Activated naive CD8-positive, alpha-beta T cell treated with anti-CD3 and anti-CD28 coated beads, Interleukin-2, amount 50 U/mL, for 24 hours (primary cell): ENCODE measurements at regions not wholly inside any gene's neighbourhood (a gene's known extent, or its start where the extent isn't known, plus 50 kb on each side); places are given as distances from the start of the nearest gene placed in this dataset.

ENCODE experiments used
- ATAC-seq: fragments of 150-1000 bp; cut with Tn5 transposase; one replicate; pipeline ENCODE4 v1.10.0; 2021
- DNase-seq: peaks from one replicate; pipeline ENCODE4 v3.0.0; 2021
- H3K27ac Mint-ChIP-seq: one replicate; pipeline ENCODE4 v1.8.0; 2021; ENCODE audit warnings: mild to moderate bottlenecking, mixed read lengths
- H3K27me3 Mint-ChIP-seq: one replicate; pipeline ENCODE4 v1.8.0; 2021; ENCODE audit warnings: mixed read lengths
- H3K36me3 Mint-ChIP-seq: one replicate; pipeline ENCODE4 v1.8.0; 2021; ENCODE audit warnings: low read depth, mixed read lengths
- H3K4me1 Mint-ChIP-seq: one replicate; pipeline ENCODE4 v1.8.0; 2021; ENCODE audit warnings: mixed read lengths
- H3K4me3 Mint-ChIP-seq: one replicate; pipeline ENCODE4 v1.8.0; 2021; ENCODE audit warnings: mild to moderate bottlenecking, moderate library complexity, mixed read lengths
- H3K9me3 Mint-ChIP-seq: one replicate; pipeline ENCODE4 v1.8.0; 2021; ENCODE audit warnings: mixed read lengths

DNA sequence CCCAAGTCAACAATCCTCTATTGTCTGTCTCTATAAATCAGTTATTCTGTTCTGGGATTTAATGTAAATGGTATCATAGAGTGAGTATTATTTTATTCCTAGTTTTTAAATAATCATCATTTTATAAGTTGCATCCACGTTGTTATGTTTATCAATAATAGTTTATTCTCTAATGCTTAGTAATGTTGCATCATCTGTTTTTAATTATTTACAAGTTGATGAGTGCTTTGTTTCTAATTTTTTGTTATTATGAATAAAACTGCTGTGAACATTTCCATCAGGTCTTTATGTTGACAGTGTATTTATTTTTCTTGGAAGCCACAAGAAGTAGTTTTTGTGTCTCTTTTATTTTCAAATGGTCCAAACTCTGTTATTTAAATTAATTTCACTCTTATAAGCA, 1201.2 kb upstream of the CDH6 start:
- no peak overlapping the region for H3K27ac Mint-ChIP-seq
- H3K4me3 Mint-ChIP-seq = no peak overlapping the region
- no peaks in the 10 kb centered on the region for H3K4me1 Mint-ChIP-seq
- ATAC-seq (no peak), DNase-seq (no peak)
- no peaks in the 10 kb centered on the region for H3K36me3 Mint-ChIP-seq
- H3K27me3 Mint-ChIP-seq = no peaks in the 10 kb centered on the region
- H3K9me3 Mint-ChIP-seq = peaks cover 14% of the 10 kb centered on the region

- Mint-ChIP-seq H3K4me1 (no peaks in the 10 kb centered on the region), H3K4me3 (no peak overlapping the region), H3K9me3 (peaks cover 14% of the 10 kb centered on the region), H3K36me3 (no peaks in the 10 kb centered on the region), H3K27ac (no peak overlapping the region), H3K27me3 (no peaks in the 10 kb centered on the region)
- ATAC-seq (no peak), DNase-seq (no peak)
These were observed 1202.8 kb upstream of the CDH6 start for GRCh38 chr5:29990681-29991080.

DNA sequence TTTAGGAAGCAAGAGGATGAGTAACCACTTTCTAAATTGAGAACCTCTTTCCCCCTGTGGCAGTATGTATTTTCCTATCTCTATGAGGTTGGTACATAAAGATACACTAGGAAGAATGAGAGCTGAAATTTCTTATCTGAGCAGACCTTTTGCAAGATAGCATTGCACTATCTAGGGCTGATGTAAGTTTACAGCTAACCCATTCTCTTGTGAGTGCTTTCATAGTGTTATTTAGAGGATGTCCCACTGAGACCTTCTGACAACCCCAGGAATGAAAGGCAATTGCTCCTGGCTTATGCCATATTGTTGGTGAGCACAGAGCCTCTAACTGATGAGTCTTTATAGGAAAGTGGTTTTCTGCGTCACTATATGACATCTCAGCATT, 1209.3 kb upstream of the CDH6 start:
- no peak for DNase-seq
- H3K36me3 Mint-ChIP-seq = no peaks in the 10 kb centered on the region
- H3K4me3 Mint-ChIP-seq = no peak overlapping the region
- H3K9me3 Mint-ChIP-seq = peaks cover 17% of the 10 kb centered on the region
- no peaks in the 10 kb centered on the region for H3K4me1 Mint-ChIP-seq
- no peaks in the 10 kb centered on the region for H3K27me3 Mint-ChIP-seq
- H3K27ac Mint-ChIP-seq = no peak overlapping the region
- ATAC-seq = no peak

DNA sequence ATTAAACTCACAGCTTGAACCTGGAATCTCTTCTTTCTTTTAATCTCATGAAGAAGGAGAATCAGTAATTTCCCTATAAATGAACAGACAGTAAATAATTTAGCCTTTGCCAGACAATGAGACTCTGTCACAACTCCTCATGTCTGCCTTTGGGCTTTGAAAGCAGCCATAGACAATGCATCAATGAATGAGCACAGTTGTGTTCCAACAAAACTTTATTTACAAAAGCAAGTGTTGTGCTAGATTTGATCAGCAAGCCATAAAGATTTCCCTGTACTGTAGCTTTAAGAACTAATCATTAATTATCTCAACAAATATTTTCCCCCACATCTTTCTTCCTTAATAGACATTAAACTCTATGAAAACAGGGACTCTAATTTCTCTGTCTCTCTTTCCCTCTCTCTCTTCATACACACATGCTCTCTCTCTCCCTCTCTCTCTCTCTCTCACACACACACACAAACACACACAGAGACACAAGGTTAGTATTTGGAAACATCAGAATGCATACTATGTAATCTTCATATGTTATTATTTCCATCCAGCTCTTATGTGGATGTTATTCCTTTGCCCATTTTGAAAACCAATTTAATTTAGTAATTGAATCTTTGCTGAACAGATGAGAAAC, 1209.8 kb upstream of the CDH6 start:
- no peaks in the 10 kb centered on the region for H3K36me3 Mint-ChIP-seq
- H3K27ac Mint-ChIP-seq = no peak overlapping the region
- H3K9me3 Mint-ChIP-seq = peaks cover 16% of the 10 kb centered on the region
- H3K4me3 Mint-ChIP-seq = no peak overlapping the region
- no peaks in the 10 kb centered on the region for H3K4me1 Mint-ChIP-seq
- no peak for ATAC-seq
- no peak for DNase-seq
- no peaks in the 10 kb centered on the region for H3K27me3 Mint-ChIP-seq

DNA sequence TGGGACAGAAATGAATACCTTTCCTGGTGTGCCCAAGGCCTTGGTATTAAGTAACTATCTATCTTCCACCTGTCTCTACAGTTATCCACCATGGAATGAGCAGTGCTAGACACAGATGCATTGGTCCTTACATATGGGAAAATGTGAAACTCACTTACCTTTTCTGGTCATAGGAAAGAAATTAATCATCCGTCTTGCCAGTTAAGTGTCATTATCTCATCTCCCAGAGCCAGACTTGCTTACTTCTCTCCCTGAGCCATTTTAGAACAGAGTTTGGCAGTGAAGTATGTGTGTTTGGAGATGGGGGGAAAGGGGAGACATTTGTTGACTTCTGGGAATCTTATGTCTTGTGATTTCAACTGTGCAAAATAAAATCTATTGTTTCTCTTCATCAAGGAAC, 1211.0 kb upstream of the CDH6 start:
- Mint-ChIP-seq H3K27ac (no peak overlapping the region), H3K4me1 (no peaks in the 10 kb centered on the region), H3K27me3 (no peaks in the 10 kb centered on the region), H3K9me3 (peaks cover 16% of the 10 kb centered on the region), H3K4me3 (no peak overlapping the region), H3K36me3 (no peaks in the 10 kb centered on the region)
- DNase-seq (no peak), ATAC-seq (no peak)

DNA sequence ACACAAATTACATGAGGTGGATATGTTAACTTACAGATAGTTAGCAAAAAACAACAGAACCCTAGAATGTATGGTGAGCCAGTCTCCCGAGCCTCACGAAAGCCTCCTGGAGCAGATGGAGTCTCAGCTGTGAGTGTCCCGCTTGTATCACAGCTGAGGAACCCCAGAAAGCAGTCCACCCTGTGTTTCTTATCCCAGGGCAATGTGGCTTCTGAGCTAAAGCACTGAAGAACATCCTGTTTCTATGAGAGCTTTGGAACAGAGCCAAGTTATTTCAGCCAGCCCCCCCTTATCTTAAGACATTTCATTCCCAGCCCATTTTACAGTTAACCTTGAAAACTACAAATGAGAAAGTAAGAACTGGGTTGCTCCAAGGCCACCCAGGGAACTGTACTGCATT, 1220.9 kb upstream of the CDH6 start:
- no peak for ATAC-seq
- no peak overlapping the region for H3K4me3 Mint-ChIP-seq

DNA sequence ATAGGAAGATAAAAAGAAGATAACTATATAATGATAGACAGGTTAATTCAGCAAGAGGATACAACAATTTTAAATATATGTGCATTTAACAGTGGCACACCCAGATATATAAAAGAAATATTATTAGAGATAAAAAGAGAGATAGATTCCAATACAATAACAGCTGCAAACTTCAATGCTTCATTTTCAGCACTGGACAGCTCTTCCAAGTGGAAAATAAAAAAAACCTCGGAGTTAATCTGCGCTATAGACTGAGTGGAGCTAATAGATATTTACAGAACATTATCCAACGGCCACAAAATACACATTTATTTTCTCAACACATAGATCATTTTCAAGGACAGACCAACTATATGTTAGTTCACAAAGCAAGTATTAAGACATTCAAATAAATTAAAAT, 1229.5 kb upstream of the CDH6 start:
- H3K27ac Mint-ChIP-seq = no peak overlapping the region
- ATAC-seq (no peak), DNase-seq (no peak)
- H3K36me3 Mint-ChIP-seq = no peaks in the 10 kb centered on the region
- no peaks in the 10 kb centered on the region for H3K27me3 Mint-ChIP-seq
- no peaks in the 10 kb centered on the region for H3K4me1 Mint-ChIP-seq
- H3K9me3 Mint-ChIP-seq = peaks cover 42% of the 10 kb centered on the region
- H3K4me3 Mint-ChIP-seq = no peak overlapping the region

More for the DNA sequence above, 1220.9 kb upstream of the CDH6 start:
- no peak overlapping the region for H3K27ac Mint-ChIP-seq
- no peak for DNase-seq
- H3K9me3 Mint-ChIP-seq = peaks cover 13% of the 10 kb centered on the region
- H3K36me3 Mint-ChIP-seq = no peaks in the 10 kb centered on the region
- no peaks in the 10 kb centered on the region for H3K27me3 Mint-ChIP-seq
- H3K4me1 Mint-ChIP-seq = no peaks in the 10 kb centered on the region

DNA sequence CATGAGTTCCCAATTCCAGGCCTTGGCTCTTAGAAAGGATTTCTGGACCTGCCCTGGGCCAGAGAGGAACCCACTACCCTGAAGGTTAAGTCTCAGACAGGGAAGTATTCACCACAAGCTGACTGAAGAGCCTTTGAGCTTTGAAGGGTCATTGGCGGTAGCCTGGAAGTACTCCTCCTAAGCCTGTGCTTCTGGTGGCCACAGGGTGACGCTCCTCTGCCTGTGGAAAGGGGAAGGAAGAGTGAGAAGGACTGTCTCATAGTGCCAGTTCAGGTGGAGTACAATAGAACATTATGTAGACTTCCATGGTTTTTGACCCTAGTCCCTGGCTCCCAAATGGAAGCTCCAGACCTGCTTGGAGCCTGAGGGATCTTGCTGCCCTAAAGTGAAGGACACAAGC, 1233.2 kb upstream of the CDH6 start:
- ATAC-seq (no peak), DNase-seq (no peak)
- Mint-ChIP-seq H3K36me3 (no peaks in the 10 kb centered on the region), H3K4me3 (no peak overlapping the region), H3K27ac (no peak overlapping the region), H3K4me1 (no peaks in the 10 kb centered on the region), H3K9me3 (peaks cover 40% of the 10 kb centered on the region), H3K27me3 (no peaks in the 10 kb centered on the region)

GRCh38 chr5:29950416-29951145, 1242.9 kb upstream of the CDH6 start:
- Mint-ChIP-seq H3K9me3 (peaks cover 11% of the 10 kb centered on the region), H3K36me3 (no peaks in the 10 kb centered on the region), H3K27me3 (no peaks in the 10 kb centered on the region), H3K4me1 (no peaks in the 10 kb centered on the region), H3K27ac (no peak overlapping the region), H3K4me3 (no peak overlapping the region)
- ATAC-seq (no peak), DNase-seq (no peak)

DNA sequence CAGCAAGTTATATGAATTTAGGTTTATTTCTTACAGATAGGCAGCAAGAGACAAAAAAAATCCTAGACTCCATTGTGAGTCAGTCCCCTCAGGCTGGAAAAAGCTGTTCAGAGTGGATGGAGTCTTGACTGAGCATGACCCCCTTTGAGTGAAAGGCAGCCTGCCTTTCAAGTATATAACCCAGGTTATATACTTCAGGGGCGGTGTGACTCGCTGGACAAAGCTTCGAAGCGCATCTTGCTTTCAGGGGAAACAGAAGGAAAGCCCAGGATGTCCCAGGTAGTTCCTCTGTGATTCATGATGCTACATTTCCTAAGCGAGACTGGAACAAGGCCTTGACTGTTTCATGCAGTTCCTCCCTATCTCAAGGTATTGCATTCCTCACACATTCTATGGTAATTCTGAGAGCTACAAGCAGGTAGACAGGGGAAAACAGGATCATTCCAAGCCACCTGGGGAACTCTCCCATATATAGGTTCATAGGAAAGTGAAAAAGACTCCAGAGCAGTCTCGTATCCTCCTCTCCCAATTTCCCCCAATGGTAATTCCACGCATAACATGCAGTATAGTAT, 1244.1 kb upstream of the CDH6 start:
- H3K27me3 Mint-ChIP-seq = no peaks in the 10 kb centered on the region
- DNase-seq (no peak), ATAC-seq (no peak)
- H3K4me1 Mint-ChIP-seq = no peaks in the 10 kb centered on the region
- no peaks in the 10 kb centered on the region for H3K36me3 Mint-ChIP-seq
- H3K4me3 Mint-ChIP-seq = no peak overlapping the region
- H3K9me3 Mint-ChIP-seq = peaks cover 11% of the 10 kb centered on the region
- H3K27ac Mint-ChIP-seq = no peak overlapping the region

- no peak overlapping the region for H3K4me3 Mint-ChIP-seq
- H3K4me1 Mint-ChIP-seq = no peaks in the 10 kb centered on the region
- DNase-seq (no peak), ATAC-seq (no peak)
- no peaks in the 10 kb centered on the region for H3K27me3 Mint-ChIP-seq
- peaks cover 6% of the 10 kb centered on the region for H3K9me3 Mint-ChIP-seq
- H3K27ac Mint-ChIP-seq = no peak overlapping the region
- no peaks in the 10 kb centered on the region for H3K36me3 Mint-ChIP-seq
These were observed 1249.2 kb upstream of the CDH6 start for GRCh38 chr5:29944327-29944726.

DNA sequence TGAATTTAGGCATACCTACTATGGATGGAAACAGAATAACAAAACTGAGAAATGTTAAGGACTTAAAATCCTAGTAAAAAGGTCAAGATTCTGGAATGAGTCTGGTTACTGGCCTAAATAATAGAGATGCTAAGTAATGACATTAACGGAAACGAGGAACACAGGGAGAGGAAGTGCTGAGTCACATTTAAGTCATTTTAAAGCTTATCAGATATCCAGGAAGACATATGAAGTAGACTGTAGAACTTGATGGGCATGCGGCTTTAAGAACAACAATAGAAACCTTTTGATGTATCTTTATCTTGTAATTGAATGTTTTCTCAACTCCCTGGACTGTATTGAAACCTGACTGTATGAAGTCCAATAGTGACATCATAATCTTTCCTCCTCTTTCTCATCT, 1251.4 kb upstream of the CDH6 start:
- H3K4me3 Mint-ChIP-seq = no peak overlapping the region
- peaks cover 6% of the 10 kb centered on the region for H3K9me3 Mint-ChIP-seq
- DNase-seq (no peak), ATAC-seq (no peak)
- H3K27ac Mint-ChIP-seq = no peak overlapping the region
- no peaks in the 10 kb centered on the region for H3K27me3 Mint-ChIP-seq
- no peaks in the 10 kb centered on the region for H3K4me1 Mint-ChIP-seq
- H3K36me3 Mint-ChIP-seq = no peaks in the 10 kb centered on the region

DNA sequence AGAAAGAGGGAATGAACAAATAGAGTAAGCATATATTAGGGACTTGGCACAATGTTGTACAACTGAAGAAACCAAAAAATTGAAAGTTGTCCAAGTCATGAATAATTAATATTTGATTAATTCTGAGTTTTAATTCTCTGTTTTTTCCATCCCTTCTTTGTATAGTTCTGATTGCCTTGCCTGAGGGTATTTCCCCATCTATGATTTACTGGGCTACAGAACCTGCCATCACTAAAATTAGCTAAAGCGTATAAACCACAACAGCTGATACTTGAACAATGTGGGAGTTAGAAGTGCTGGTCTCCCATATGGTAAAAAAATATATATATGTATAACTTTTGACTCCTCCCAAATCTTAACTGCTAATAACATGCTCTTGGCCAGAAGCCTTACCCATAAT, 1253.5 kb upstream of the CDH6 start:
- peaks cover 7% of the 10 kb centered on the region for H3K9me3 Mint-ChIP-seq
- no peak overlapping the region for H3K4me3 Mint-ChIP-seq
- DNase-seq = no peak
- no peak overlapping the region for H3K27ac Mint-ChIP-seq
- H3K36me3 Mint-ChIP-seq = no peaks in the 10 kb centered on the region
- no peaks in the 10 kb centered on the region for H3K4me1 Mint-ChIP-seq
- ATAC-seq = no peak
- no peaks in the 10 kb centered on the region for H3K27me3 Mint-ChIP-seq

GRCh38 chr5:29935371-29935770, 1258.1 kb upstream of the CDH6 start:
- DNase-seq (no peak), ATAC-seq (no peak)
- H3K9me3 Mint-ChIP-seq = peaks cover 9% of the 10 kb centered on the region
- no peak overlapping the region for H3K4me3 Mint-ChIP-seq
- H3K4me1 Mint-ChIP-seq = no peaks in the 10 kb centered on the region
- H3K27ac Mint-ChIP-seq = no peak overlapping the region
- no peaks in the 10 kb centered on the region for H3K36me3 Mint-ChIP-seq
- H3K27me3 Mint-ChIP-seq = no peaks in the 10 kb centered on the region

GRCh38 chr5:29930316-29930715, 1263.2 kb upstream of the CDH6 start:
- H3K4me3 Mint-ChIP-seq = no peak overlapping the region
- no peak overlapping the region for H3K27ac Mint-ChIP-seq
- H3K36me3 Mint-ChIP-seq = no peaks in the 10 kb centered on the region
- no peak for ATAC-seq
- peaks cover 9% of the 10 kb centered on the region for H3K9me3 Mint-ChIP-seq
- H3K4me1 Mint-ChIP-seq = no peaks in the 10 kb centered on the region
- DNase-seq = no peak
- no peaks in the 10 kb centered on the region for H3K27me3 Mint-ChIP-seq
